ENCODE measurements at regions not wholly inside any gene's neighbourhood (a gene's known extent, or its start where the extent isn't known, plus 50 kb on each side); places are given as distances from the start of the nearest gene placed in this dataset.
"Not testable (repeated sequence)": the region's sequence is repeated elsewhere in the genome, so short reads cannot be mapped to it uniquely, and the experiment has no call there.

GRCh38 chr6:156599366-156599765, 177.8 kb upstream of the ARID1B start:
- DNase-seq: no peak

DNA sequence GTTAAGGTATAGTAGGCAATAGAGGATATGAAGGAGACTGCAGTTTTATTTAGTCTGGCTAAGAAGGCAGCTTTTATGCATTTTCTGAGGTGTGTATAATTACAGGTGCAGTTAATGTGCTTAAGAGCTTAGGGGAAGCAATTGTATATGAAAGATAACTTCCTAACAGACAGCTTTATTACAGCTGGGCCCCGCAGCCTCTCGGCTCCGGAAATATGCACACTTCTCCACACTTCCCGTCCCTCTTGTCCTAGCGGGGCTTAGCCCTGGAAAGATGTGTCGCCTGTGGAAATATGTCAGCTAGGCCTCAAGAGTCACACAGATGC, 178.4 kb upstream of the ARID1B start:
- DNase-seq: no peak

GRCh38 chr6:156598071-156598854, 178.9 kb upstream of the ARID1B start:
- DNase-seq: no peak

- no peak for DNase-seq
Measured at GRCh38 chr6:156597095-156597494, 180.1 kb upstream of the ARID1B start.

GRCh38 chr6:156595476-156595875, 181.7 kb upstream of the ARID1B start:
- no peak for DNase-seq

- no peak for DNase-seq
Measured at GRCh38 chr6:156593893-156594292, 183.3 kb upstream of the ARID1B start.

DNA sequence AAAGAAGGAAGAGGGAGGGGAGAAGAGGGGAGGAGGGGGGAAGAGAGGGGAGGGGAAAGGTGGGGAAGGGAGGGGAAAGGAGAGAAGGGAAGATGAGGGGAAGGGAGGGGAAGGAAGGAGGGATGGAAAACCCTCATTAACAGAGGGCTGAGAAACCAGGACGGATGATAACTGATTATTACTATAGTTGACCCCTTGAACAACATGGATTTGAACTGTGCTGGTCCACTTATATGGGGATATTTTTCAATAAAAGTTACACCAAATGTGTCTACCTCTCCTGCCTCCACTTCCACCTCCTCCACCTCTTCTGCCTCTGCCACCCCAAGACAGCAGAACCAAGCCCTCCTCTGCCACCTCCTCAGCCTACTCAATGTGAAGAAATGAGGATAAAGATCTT, 184.1 kb upstream of the ARID1B start:
- DNase-seq: no peak

DNA sequence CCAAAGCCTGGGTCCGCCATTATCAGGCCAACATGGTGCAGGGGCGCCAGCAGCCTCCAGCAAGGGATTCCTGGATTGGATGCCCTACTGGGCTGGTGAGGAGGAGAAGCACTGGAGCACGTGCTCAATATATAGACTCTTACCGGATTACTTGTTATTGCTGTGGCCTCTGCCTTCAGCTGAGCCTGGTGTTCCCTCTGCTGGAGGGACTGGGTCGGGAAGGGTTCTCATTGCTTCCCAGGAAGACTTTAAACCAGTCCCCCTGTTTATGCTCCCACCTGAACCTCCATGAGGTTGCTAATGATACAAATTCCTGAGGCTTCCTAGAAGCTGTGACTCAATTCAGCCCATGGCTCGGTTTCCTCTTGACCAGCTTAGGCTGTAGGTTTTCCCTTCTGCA, 186.7 kb upstream of the ARID1B start:
- no peak for DNase-seq

DNA sequence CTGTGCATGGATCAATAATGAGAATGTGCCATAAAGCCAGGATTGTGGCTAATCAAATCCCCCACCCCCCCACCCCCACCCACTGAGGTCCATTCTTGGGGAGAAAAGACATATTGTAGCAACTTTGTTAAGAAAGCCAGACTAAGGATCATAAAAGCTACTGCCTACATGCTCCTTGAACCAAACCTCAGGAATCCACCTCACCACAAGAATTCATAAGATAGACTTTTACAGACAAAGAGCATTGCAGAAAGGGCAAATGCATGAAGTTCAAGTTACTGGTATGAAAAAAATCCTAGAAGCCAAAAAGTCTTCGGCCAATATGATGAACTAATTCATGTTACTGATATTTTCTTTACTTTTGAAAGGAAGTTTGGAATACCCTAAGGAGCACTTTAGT, 187.9 kb upstream of the ARID1B start:
- DNase-seq: no peak

DNA sequence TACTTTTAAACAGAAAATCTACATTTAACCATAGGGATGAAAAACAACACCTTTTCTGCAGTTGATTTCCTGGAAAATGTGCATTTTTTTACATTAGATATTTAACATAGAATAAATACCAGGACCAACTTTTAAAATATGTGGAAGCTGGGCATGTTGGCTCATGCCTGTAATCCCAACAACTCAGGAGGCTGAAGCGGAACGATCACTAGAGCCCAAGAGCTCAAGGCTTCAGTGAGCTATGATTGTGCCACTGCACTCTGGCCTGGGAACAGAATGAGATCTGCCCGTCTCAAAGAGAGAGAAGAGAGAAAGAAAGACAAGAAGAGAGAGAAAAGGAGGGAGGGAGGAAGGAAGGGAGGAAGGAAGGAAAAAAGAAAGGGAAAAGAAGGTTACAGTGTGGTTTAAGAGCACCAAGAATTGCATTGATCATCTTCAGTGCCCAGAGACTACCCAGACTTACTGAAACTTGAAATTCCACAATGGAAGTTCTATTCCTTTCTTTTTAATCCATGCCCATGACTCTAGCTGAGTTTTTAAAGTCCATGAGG, 189.4 kb upstream of the ARID1B start:
- no peak for DNase-seq

GRCh38 chr6:156587071-156587470, 190.1 kb upstream of the ARID1B start:
- no peak for DNase-seq

DNA sequence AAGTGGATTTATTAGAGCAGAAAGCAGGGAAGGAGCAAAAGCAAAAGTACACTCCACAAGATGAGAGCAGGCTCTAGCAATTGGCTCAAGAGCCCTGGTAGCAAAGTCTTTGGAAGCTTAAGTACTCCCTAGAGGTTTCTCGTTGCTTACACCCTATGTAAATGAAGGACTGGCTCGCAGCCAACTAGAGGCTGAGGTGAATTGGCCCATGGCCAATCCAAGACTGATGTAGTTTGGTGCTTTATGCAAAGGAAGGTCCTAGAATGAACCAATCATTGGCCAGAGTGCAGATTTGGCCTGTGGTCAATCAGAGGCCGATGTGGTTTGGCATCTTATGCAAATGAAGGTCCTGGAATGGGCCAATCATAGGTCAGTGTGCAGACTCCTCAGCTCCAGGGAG, 191.3 kb upstream of the ARID1B start:
- DNase-seq: no peak

DNA sequence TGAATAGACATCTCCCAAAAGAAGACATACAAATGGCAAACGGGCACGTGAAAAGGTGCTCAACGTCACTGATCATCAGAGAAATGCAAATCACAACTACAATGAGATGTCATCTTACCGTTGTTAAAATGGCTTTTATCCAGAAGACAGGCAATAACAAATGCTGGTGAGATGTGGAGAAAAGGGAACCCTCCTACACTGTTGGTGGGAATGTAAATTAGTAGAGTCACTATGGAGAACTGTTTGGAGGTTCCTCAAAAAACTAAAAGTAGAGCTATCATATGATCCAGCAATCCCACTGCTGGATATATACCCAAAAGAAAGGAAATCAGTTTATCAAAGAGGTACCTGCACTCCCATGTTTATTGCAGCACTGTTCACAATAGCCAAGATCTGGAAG, 193.1 kb upstream of the ARID1B start:
- DNase-seq: not testable (repeated sequence)

GRCh38 chr6:156583083-156583482, 194.1 kb upstream of the ARID1B start:
- no peak for DNase-seq

- DNase-seq: no peak
Measured at GRCh38 chr6:156582509-156582992, 194.6 kb upstream of the ARID1B start.

DNA sequence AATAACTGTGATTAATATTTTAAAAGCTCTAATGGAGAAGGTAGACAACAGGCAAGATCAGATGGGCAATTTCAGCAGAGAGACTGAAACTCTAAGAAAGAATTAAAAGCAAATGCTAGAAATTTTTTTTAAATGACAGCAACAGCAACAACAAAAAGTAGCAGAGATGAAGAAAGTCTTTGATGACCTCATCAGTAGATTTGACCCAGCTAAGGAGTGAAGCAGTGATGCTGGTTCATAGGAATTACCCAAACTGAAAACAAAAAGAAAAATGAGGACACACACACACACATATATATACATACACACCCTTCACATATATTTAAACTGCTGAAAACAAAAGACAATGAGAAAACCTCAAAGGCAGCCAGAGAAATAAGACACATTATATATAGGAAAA, 197.6 kb upstream of the ARID1B start:
- DNase-seq: no peak

GRCh38 chr6:156577749-156578148, 199.4 kb upstream of the ARID1B start:
- no peak for DNase-seq

- no peak for DNase-seq
Measured at GRCh38 chr6:156575361-156575760, 201.8 kb upstream of the ARID1B start.

- no peak for DNase-seq
Measured at GRCh38 chr6:156564807-156565149, 212.4 kb upstream of the ARID1B start.

GRCh38 chr6:156564127-156564806, 212.9 kb upstream of the ARID1B start:
- peak; percentile 69 for DNase-seq

DNA sequence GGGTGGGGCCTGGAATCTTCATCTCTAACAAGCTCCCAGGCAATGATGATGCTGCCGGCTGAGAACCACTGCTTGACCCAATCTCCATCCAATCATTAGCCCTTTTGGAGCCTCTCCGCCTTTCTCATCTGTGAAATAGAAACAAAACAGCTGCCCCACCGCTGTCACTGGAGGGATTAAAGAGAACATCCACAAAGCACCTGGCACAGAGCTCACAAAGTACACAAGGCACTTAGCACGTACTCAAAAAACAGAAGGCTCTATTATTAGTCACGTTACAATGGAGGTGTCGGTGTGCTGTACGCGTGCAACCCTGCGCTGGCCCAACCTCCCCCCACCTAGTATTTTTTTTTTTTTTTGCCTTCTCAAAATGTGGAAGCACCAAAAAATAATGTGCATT, 213.5 kb upstream of the ARID1B start:
- DNase-seq: no peak

GRCh38 chr6:156562636-156563035, 214.5 kb upstream of the ARID1B start:
- DNase-seq: no peak

DNA sequence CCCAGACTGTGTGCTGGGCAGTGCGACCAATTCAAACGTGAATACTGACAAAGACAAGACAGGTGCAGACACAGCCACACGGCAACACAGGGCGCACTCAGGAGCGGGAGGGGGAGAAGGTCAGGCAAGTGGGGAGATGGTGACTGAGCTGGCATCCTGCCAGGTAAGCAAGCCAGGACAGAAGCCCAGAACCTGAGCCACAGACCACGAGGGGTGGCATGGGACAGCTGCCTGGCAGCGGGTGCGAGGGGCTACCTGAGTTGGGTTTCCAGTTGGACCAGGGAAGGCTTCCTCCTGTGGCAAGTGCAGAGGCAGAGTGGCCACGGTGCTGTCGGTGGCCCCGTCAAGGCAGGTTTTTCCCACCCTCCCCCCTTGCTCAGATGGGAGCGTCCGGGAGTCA, 215.2 kb upstream of the ARID1B start:
- no peak for DNase-seq

DNA sequence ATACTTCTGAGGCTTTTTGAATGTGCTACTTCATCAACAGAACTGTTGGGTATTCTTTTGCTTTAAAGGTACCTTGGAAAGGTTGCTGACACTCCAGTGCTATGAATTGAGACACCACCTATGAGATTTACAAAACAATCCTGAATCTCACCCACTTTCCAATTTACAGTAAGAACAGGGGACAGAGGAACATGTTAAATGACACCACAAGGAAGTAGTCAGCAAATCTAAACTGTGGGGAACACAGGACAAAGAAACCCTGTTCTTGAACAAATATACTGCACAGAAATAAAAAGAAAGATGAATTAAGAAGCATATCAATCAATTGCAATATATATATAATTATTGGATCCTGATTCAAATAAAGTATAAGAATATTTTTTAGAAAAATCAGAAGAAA, 216.7 kb upstream of the ARID1B start:
- DNase-seq: no peak
